Spinal cord (tissue), 9 donors: ENCODE measurements at regions not wholly inside any gene's neighbourhood (a gene's known extent, or its start where the extent isn't known, plus 50 kb on each side); places are given as distances from the start of the nearest gene placed in this dataset.

Source experiments
- DNase-seq, 6 donors: peaks; one replicate each; pipeline versions ENCODE4 v3.0.0 to v3.0.0-alpha.2; 2013 to 2015; ENCODE audit warnings: low spot score in 6 of 6, low read depth in 4 of 6
- H3K27ac ChIP-seq: one replicate; pipeline ENCODE4 v1.5.1; 2013; ENCODE audit warnings: low read depth, low read length, control low read depth
- H3K27me3 ChIP-seq: one replicate; pipeline ENCODE4 v1.6.1; 2013; ENCODE audit warnings: low read length; ENCODE audit not compliant: control insufficient read depth, insufficient read depth
- H3K36me3 ChIP-seq: one replicate; pipeline ENCODE4 v1.6.1; 2013; ENCODE audit warnings: low read length; ENCODE audit not compliant: control insufficient read depth, insufficient read depth
- H3K4me1 ChIP-seq: one replicate; pipeline ENCODE4 v1.6.1; 2013; ENCODE audit warnings: low read length; ENCODE audit not compliant: control insufficient read depth, insufficient read depth
- H3K4me3 ChIP-seq: one replicate; pipeline ENCODE4 v1.5.1; 2013; ENCODE audit warnings: low read depth, low read length, control low read depth
- H3K9me3 ChIP-seq: one replicate; pipeline ENCODE4 v1.6.1; 2013; ENCODE audit warnings: low read length; ENCODE audit not compliant: control insufficient read depth, insufficient read depth
- WGBS: methylation state at CpG from one replicate; pipeline ENCODE4 v1.1.5; 2013; ENCODE audit warnings: missing lambda C conversion rate; ENCODE audit not compliant: insufficient coverage; 5-methylcytosine and 5-hydroxymethylcytosine counted together
- donor health status: healthy.

- Histone ChIP-seq H3K4me1 (peaks cover under 1% of the 10 kb centered on the region), H3K36me3 (no peaks in the 10 kb centered on the region), H3K4me3 (no peak overlapping the region), H3K27ac (no peak overlapping the region), H3K27me3 (no peaks in the 10 kb centered on the region), H3K9me3 (no peaks in the 10 kb centered on the region)
- peak in 2 of 6 donors; percentile 39 to 41 for DNase-seq
- 55% methylated on average over 3 of the region's 7 CpGs for WGBS
These were observed 102.9 kb downstream of the PFKFB3 start for GRCh38 chr10:6305401-6306321.

- WGBS, result 85% methylated on average over 3 of the region's 4 CpGs
- no peaks in the 10 kb centered on the region for H3K4me1 ChIP-seq
- no peaks in the 10 kb centered on the region for H3K27me3 ChIP-seq
- no peak for DNase-seq
- H3K36me3 ChIP-seq, result no peaks in the 10 kb centered on the region
- H3K9me3 ChIP-seq, result no peaks in the 10 kb centered on the region
- H3K27ac ChIP-seq, result no peak overlapping the region
- H3K4me3 ChIP-seq, result no peak overlapping the region
These were observed 104.2 kb downstream of the PFKFB3 start for GRCh38 chr10:6306917-6307316.

- Histone ChIP-seq H3K9me3 (no peaks in the 10 kb centered on the region), H3K4me1 (peaks cover 4% of the 10 kb centered on the region)
- DNase-seq, result no peak
These were observed 107.1 kb downstream of the PFKFB3 start for GRCh38 chr10:6309816-6310215.

GRCh38 chr10:6310977-6311376 is 108.2 kb downstream of the PFKFB3 start:
- H3K4me1 ChIP-seq, result peaks cover 7% of the 10 kb centered on the region
- no peaks in the 10 kb centered on the region for H3K27me3 ChIP-seq
- WGBS, result 100% methylated on average over 2 of the region's 4 CpGs
- no peak overlapping the region for H3K4me3 ChIP-seq
- no peak for DNase-seq
- H3K27ac ChIP-seq, result no peak overlapping the region
- no peaks in the 10 kb centered on the region for H3K9me3 ChIP-seq
- H3K36me3 ChIP-seq, result no peaks in the 10 kb centered on the region

More at GRCh38 chr10:6309816-6310215, 107.1 kb downstream of the PFKFB3 start:
- 94% methylated on average over 3 of the region's 4 CpGs for whole genome bisulfite sequencing
- Histone ChIP-seq H3K4me3 (no peak overlapping the region), H3K36me3 (no peaks in the 10 kb centered on the region), H3K27ac (no peak overlapping the region), H3K27me3 (no peaks in the 10 kb centered on the region)

GRCh38 chr10:6311700-6312330 is 109.1 kb downstream of the PFKFB3 start:
- WGBS, result 63% methylated on average over 5 of the region's 11 CpGs
- Histone ChIP-seq H3K27me3 (no peaks in the 10 kb centered on the region), H3K36me3 (no peaks in the 10 kb centered on the region), H3K4me3 (no peak overlapping the region), H3K27ac (no peak overlapping the region), H3K9me3 (no peaks in the 10 kb centered on the region), H3K4me1 (peaks cover 7% of the 10 kb centered on the region)
- no peak for DNase-seq

- no peak for DNase-seq
- Histone ChIP-seq H3K9me3 (no peaks in the 10 kb centered on the region), H3K4me3 (no peak overlapping the region), H3K4me1 (peaks cover 7% of the 10 kb centered on the region), H3K27ac (no peak overlapping the region), H3K27me3 (no peaks in the 10 kb centered on the region), H3K36me3 (no peaks in the 10 kb centered on the region)
- 69% methylated on average over 3 of the region's 6 CpGs for WGBS
These were observed 109.9 kb downstream of the PFKFB3 start for GRCh38 chr10:6312636-6313035.

- Histone ChIP-seq H3K36me3 (no peaks in the 10 kb centered on the region), H3K27ac (no peak overlapping the region), H3K9me3 (no peaks in the 10 kb centered on the region), H3K27me3 (no peaks in the 10 kb centered on the region), H3K4me1 (peaks cover 7% of the 10 kb centered on the region), H3K4me3 (no peak overlapping the region)
- peak in 2 of 6 donors; percentile 11 to 66 for DNase-seq
- WGBS, result 69% methylated on average over 6 of the region's 12 CpGs
These were observed 110.6 kb downstream of the PFKFB3 start for GRCh38 chr10:6313111-6313895.

- Histone ChIP-seq H3K4me3 (no peak overlapping the region), H3K27me3 (no peaks in the 10 kb centered on the region), H3K4me1 (peaks cover 7% of the 10 kb centered on the region), H3K27ac (no peak overlapping the region), H3K36me3 (no peaks in the 10 kb centered on the region), H3K9me3 (no peaks in the 10 kb centered on the region)
- DNase-seq, result no peak
- 89% methylated on average over 7 of the region's 9 CpGs for WGBS
These were observed 112.0 kb downstream of the PFKFB3 start for GRCh38 chr10:6314620-6315205.

GRCh38 chr10:6319119-6319518 is 116.4 kb downstream of the PFKFB3 start:
- H3K36me3 ChIP-seq, result no peaks in the 10 kb centered on the region
- no peaks in the 10 kb centered on the region for H3K9me3 ChIP-seq
- no peak overlapping the region for H3K27ac ChIP-seq
- no peak for DNase-seq
- no peaks in the 10 kb centered on the region for H3K27me3 ChIP-seq
- H3K4me1 ChIP-seq, result peaks cover 7% of the 10 kb centered on the region
- H3K4me3 ChIP-seq, result no peak overlapping the region
